ENCODE measurements at regions not wholly inside any gene's neighbourhood (a gene's known extent, or its start where the extent isn't known, plus 50 kb on each side); places are given as distances from the start of the nearest gene placed in this dataset.

DNA sequence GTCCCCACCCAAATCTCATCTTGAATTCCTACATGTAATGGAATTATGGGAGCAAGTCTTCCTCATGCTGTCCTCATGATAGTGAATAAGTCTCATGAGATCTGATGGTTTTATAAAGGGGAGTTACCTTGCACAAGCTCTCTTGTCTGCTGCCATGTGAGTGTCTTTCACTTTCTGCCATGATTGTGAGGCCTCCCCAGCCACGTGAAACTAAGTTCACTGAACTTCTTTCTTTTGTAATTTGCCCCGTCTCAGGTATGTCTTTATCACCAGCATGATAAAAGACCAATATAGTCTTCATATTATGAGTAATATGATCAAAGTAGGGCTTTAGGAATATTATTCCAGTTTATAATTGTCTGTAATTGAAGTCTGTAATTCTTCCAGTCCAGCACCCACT lies 86.3 kb upstream of the ANO5 start:
- TF ChIP-seq MED1 (CRISPR knock-in tag; IDR thresholded peaks at IDR 0.05) = no peak
- TF ChIP-seq, protein P1, sequence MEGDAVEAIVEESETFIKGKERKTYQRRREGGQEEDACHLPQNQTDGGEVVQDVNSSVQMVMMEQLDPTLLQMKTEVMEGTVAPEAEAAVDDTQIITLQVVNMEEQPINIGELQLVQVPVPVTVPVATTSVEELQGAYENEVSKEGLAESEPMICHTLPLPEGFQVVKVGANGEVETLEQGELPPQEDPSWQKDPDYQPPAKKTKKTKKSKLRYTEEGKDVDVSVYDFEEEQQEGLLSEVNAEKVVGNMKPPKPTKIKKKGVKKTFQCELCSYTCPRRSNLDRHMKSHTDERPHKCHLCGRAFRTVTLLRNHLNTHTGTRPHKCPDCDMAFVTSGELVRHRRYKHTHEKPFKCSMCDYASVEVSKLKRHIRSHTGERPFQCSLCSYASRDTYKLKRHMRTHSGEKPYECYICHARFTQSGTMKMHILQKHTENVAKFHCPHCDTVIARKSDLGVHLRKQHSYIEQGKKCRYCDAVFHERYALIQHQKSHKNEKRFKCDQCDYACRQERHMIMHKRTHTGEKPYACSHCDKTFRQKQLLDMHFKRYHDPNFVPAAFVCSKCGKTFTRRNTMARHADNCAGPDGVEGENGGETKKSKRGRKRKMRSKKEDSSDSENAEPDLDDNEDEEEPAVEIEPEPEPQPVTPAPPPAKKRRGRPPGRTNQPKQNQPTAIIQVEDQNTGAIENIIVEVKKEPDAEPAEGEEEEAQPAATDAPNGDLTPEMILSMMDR (CRISPR knock-in tag; IDR thresholded peaks at IDR 0.05) = no peak
- TF ChIP-seq BRCA1 (CRISPR knock-in tag; IDR thresholded peaks at IDR 0.05) = no peak
- TF ChIP-seq PRPF4 (IDR thresholded peaks at IDR 0.05; ENCODE audit: low read depth, low read length, poor library complexity, severe bottlenecking) = no peak
- TF ChIP-seq, protein P2, sequence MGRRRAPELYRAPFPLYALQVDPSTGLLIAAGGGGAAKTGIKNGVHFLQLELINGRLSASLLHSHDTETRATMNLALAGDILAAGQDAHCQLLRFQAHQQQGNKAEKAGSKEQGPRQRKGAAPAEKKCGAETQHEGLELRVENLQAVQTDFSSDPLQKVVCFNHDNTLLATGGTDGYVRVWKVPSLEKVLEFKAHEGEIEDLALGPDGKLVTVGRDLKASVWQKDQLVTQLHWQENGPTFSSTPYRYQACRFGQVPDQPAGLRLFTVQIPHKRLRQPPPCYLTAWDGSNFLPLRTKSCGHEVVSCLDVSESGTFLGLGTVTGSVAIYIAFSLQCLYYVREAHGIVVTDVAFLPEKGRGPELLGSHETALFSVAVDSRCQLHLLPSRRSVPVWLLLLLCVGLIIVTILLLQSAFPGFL (CRISPR knock-in tag; IDR thresholded peaks at IDR 0.05) = no peak
- TF ChIP-seq, protein P3, sequence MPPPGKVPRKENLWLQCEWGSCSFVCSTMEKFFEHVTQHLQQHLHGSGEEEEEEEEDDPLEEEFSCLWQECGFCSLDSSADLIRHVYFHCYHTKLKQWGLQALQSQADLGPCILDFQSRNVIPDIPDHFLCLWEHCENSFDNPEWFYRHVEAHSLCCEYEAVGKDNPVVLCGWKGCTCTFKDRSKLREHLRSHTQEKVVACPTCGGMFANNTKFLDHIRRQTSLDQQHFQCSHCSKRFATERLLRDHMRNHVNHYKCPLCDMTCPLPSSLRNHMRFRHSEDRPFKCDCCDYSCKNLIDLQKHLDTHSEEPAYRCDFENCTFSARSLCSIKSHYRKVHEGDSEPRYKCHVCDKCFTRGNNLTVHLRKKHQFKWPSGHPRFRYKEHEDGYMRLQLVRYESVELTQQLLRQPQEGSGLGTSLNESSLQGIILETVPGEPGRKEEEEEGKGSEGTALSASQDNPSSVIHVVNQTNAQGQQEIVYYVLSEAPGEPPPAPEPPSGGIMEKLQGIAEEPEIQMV (CRISPR knock-in tag; IDR thresholded peaks at IDR 0.05; ENCODE audit: low read depth) = no peak
- TF ChIP-seq KLF6 (CRISPR knock-in tag; IDR thresholded peaks at IDR 0.05) = no peak
